ENCODE measurements at regions not wholly inside any gene's neighbourhood (a gene's known extent, or its start where the extent isn't known, plus 50 kb on each side); places are given as distances from the start of the nearest gene placed in this dataset.

DNA sequence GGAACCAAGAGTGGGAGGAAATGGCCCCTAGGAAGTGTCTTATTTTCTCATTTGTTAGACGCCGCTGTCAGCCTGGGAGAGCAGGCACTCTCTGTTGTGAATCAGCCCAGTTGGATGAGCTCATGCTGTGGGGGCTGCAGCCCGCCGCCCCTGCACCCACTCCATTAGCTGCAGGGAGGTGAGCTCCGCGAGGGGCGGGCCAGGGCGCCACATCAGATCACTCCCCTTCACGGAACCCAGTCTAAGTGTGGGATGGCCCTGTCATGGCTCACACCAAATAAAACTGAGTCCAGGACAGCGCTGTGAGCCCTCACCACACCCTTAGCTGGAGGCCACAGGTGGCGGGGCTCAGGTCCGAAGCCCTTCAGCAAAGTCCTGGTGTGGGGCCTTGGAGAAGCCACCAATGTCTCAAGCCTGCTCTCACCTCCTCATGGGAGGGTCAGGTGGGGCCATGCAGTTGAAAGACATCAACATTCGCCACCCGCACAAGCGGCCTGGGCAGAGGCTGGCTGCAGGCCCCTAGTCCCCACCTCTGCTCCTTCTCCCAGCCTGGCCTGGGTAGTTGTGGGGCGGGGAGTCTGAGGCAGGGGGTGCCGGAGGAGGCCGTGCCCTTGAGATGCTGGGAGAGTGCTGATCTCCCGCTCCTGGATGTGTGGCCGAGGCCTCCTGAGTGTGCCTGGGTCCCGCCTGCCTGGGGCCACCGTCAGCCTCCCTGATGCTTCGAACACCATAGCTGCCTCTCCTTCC, 66.2 kb upstream of the SLCO4A1 start:
- Histone ChIP-seq H3K27me3 (ENCODE audit: control insufficient read depth, insufficient read depth, low read length) (no peaks in the 10 kb centered on the region), H3K27ac (ENCODE audit: low read length) (0 out of 2 replicates have a peak overlapping the region, but pooled peaks have one; percentile 17), H3K9me3 (ENCODE audit: control insufficient read depth, insufficient read depth, low read depth, low read length) (no peaks in the 10 kb centered on the region), H3K36me3 (ENCODE audit: control insufficient read depth, insufficient read depth, low read length) (no peaks in the 10 kb centered on the region), H3K4me3 (ENCODE audit: low read depth in 2 of 2, low read length in 2 of 2) (no peak overlapping the region), H3K4me1 (ENCODE audit: control insufficient read depth, insufficient read depth, low read length) (peaks cover 27% of the 10 kb centered on the region)
- ChIA-PET CTCF (interaction anchor here (0.6 kb wide), 1 partner anchor 25 kb away, joined by 4 read pairs; no protein-coding TSS in a partner anchor), POLR2A (interaction anchor here (0.5 kb wide), 1 partner anchor 850 kb away, joined by 4 read pairs; no protein-coding TSS in a partner anchor)
- DNase-seq (ENCODE audit: low read depth, low spot score) = no peak
- no TSS peak for BruUV-seq (replicated peaks)
- in situ Hi-C loops (cut with HindIII; ENCODE audit: low pct_unique_long_range_greater_than_20kb, low sequenced_read_pairs) (no loop called here), intact Hi-C loops (cut with micrococcal nuclease; ENCODE audit: unreplicated experiment) (no loop called here)
- ATAC-seq = no peak
- TF ChIP-seq, protein P1, sequence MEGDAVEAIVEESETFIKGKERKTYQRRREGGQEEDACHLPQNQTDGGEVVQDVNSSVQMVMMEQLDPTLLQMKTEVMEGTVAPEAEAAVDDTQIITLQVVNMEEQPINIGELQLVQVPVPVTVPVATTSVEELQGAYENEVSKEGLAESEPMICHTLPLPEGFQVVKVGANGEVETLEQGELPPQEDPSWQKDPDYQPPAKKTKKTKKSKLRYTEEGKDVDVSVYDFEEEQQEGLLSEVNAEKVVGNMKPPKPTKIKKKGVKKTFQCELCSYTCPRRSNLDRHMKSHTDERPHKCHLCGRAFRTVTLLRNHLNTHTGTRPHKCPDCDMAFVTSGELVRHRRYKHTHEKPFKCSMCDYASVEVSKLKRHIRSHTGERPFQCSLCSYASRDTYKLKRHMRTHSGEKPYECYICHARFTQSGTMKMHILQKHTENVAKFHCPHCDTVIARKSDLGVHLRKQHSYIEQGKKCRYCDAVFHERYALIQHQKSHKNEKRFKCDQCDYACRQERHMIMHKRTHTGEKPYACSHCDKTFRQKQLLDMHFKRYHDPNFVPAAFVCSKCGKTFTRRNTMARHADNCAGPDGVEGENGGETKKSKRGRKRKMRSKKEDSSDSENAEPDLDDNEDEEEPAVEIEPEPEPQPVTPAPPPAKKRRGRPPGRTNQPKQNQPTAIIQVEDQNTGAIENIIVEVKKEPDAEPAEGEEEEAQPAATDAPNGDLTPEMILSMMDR (IDR thresholded peaks at IDR 0.05) = no peak
- TF ChIP-seq, protein P2, sequence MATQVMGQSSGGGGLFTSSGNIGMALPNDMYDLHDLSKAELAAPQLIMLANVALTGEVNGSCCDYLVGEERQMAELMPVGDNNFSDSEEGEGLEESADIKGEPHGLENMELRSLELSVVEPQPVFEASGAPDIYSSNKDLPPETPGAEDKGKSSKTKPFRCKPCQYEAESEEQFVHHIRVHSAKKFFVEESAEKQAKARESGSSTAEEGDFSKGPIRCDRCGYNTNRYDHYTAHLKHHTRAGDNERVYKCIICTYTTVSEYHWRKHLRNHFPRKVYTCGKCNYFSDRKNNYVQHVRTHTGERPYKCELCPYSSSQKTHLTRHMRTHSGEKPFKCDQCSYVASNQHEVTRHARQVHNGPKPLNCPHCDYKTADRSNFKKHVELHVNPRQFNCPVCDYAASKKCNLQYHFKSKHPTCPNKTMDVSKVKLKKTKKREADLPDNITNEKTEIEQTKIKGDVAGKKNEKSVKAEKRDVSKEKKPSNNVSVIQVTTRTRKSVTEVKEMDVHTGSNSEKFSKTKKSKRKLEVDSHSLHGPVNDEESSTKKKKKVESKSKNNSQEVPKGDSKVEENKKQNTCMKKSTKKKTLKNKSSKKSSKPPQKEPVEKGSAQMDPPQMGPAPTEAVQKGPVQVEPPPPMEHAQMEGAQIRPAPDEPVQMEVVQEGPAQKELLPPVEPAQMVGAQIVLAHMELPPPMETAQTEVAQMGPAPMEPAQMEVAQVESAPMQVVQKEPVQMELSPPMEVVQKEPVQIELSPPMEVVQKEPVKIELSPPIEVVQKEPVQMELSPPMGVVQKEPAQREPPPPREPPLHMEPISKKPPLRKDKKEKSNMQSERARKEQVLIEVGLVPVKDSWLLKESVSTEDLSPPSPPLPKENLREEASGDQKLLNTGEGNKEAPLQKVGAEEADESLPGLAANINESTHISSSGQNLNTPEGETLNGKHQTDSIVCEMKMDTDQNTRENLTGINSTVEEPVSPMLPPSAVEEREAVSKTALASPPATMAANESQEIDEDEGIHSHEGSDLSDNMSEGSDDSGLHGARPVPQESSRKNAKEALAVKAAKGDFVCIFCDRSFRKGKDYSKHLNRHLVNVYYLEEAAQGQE (IDR thresholded peaks at IDR 0.05; ENCODE audit: insufficient read depth in 1 of 2, low read depth in 2 of 2, low read length in 1 of 2) = no peak
- TF ChIP-seq SIN3A (IDR thresholded peaks at IDR 0.05; ENCODE audit: borderline replicate concordance, insufficient read depth, low read depth, low read length) (no peak), TCF7L2 (IDR thresholded peaks at IDR 0.05; ENCODE audit: low read depth, low read length) (no peak), POLR2AphosphoS5 (IDR thresholded peaks at IDR 0.05; ENCODE audit: low read depth, low read length) (no peak)

DNA sequence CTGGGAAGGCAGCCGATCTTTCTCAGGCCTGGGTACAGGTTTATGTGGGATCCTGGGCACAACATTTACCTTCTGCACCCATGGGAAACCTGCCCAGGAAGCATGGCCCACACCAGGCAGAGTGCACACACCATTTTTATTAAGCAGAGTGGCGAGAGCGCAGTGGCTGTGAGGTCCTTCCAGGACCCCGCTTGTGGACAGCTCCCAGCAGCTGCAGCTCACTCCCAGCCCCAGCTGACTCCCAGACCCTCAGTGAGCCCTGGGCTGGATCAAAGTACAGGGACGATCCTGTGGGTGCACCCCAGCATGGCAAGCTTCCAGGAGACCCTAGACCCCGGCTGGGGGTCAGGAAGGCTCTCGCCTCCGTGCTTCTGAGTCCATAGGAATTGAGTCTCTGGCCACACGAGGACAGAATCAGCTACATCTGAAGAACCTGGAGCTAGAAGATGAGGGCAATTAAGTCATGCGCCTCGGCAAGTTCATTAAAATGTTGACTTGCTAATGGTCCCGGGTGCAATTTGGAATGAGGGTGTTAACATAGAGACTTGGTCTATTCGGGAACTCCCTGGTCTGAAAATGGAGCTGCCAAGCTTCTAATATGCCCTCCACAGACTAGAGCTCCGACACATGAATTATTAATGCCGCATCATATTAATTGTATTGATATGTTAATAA, 65.4 kb upstream of the SLCO4A1 start:
- Histone ChIP-seq H3K9me3 (ENCODE audit: control insufficient read depth, insufficient read depth, low read depth, low read length) (no peaks in the 10 kb centered on the region), H3K27me3 (ENCODE audit: control insufficient read depth, insufficient read depth, low read length) (no peaks in the 10 kb centered on the region)
- POLR2A ChIA-PET = no interaction called here

More for the DNA sequence above, 65.4 kb upstream of the SLCO4A1 start:
- peaks cover 32% of the 10 kb centered on the region for H3K4me1 ChIP-seq (ENCODE audit: control insufficient read depth, insufficient read depth, low read length)
- BruUV-seq (replicated peaks) = no TSS peak
- H3K4me3 ChIP-seq (ENCODE audit: low read depth in 2 of 2, low read length in 2 of 2) = no peak overlapping the region
- DNase-seq (ENCODE audit: low read depth, low spot score) = no peak
- intact Hi-C loops (cut with micrococcal nuclease; ENCODE audit: unreplicated experiment) (no loop called here), in situ Hi-C loops (cut with HindIII; ENCODE audit: low pct_unique_long_range_greater_than_20kb, low sequenced_read_pairs) (no loop called here)
- no peak for ATAC-seq
- H3K27ac ChIP-seq (ENCODE audit: low read length) = peak overlapping the region; percentile 17; the same call in 1 of the 2 replicates
- CTCF ChIA-PET = interaction anchor here (0.6 kb wide), 1 partner anchor 26 kb away, joined by 4 read pairs; no protein-coding TSS in a partner anchor
- H3K36me3 ChIP-seq (ENCODE audit: control insufficient read depth, insufficient read depth, low read length) = no peaks in the 10 kb centered on the region
- TF ChIP-seq, protein P1 (IDR thresholded peaks at IDR 0.05) = no peak
- TF ChIP-seq, protein P2 (IDR thresholded peaks at IDR 0.05; ENCODE audit: insufficient read depth in 1 of 2, low read depth in 2 of 2, low read length in 1 of 2) = peak; percentile 90 to 92
